ENCODE measurements at regions not wholly inside any gene's neighbourhood (a gene's known extent, or its start where the extent isn't known, plus 50 kb on each side); places are given as distances from the start of the nearest gene placed in this dataset.

GRCh38 chr5:99639905-99640304 lies 711.1 kb upstream of the CHD1 start:
- intact Hi-C loops (cut with micrococcal nuclease; ENCODE audit: unreplicated experiment): no loop called here
- CTCF ChIA-PET (ENCODE audit: unreplicated experiment): no interaction called here

GRCh38 chr5:99636663-99637062 lies 707.9 kb upstream of the CHD1 start:
- Histone ChIP-seq H4K20me1 (ENCODE audit: insufficient read depth, low read length) (no peaks in the 10 kb centered on the region), H3K4me3 (ENCODE audit: low read depth, low read length, poor library complexity, severe bottlenecking) (no peak overlapping the region), H3K9me2 (ENCODE audit: insufficient read depth, low read length) (no peaks in the 10 kb centered on the region), H3K79me2 (ENCODE audit: insufficient read depth, low read depth, low read length) (no peaks in the 10 kb centered on the region), H2AFZ (ENCODE audit: low read length) (no peak overlapping the region), H3K27ac (ENCODE audit: low read depth, low read length, poor library complexity, severe bottlenecking) (no peak overlapping the region), H3K4me1 (ENCODE audit: insufficient read depth, low read length, poor library complexity, severe bottlenecking) (no peaks in the 10 kb centered on the region), H3K4me2 (ENCODE audit: low read length) (no peak overlapping the region), H3K9me3 (ENCODE audit: low read length) (no peaks in the 10 kb centered on the region), H3K36me3 (ENCODE audit: insufficient read depth, low read length) (no peaks in the 10 kb centered on the region)
- ChIA-PET POLR2A (no interaction called here), CTCF (ENCODE audit: unreplicated experiment) (no interaction called here)
- no TSS peak for BruUV-seq (replicated peaks)
- intact Hi-C loops (cut with micrococcal nuclease; ENCODE audit: unreplicated experiment): no loop called here
- no peak for DNase-seq (ENCODE audit: low spot score)
- TF ChIP-seq CTCF (conservative IDR thresholded peaks at IDR 0.05; ENCODE audit: low read length) (no peak), EZH2phosphoT487 (IDR thresholded peaks at IDR 0.05; ENCODE audit: borderline replicate concordance, low read depth, low read length) (no peak)

More at GRCh38 chr5:99639905-99640304, 711.1 kb upstream of the CHD1 start:
- no peak for DNase-seq (ENCODE audit: low spot score)
- TF ChIP-seq EZH2phosphoT487 (IDR thresholded peaks at IDR 0.05; ENCODE audit: borderline replicate concordance, low read depth, low read length): no peak
- no peak for TF ChIP-seq CTCF (conservative IDR thresholded peaks at IDR 0.05; ENCODE audit: low read length)
- Histone ChIP-seq H4K20me1 (ENCODE audit: insufficient read depth, low read length) (no peaks in the 10 kb centered on the region), H2AFZ (ENCODE audit: low read length) (no peak overlapping the region), H3K4me2 (ENCODE audit: low read length) (no peak overlapping the region), H3K9me2 (ENCODE audit: insufficient read depth, low read length) (no peaks in the 10 kb centered on the region), H3K79me2 (ENCODE audit: insufficient read depth, low read depth, low read length) (no peaks in the 10 kb centered on the region), H3K27ac (ENCODE audit: low read depth, low read length, poor library complexity, severe bottlenecking) (no peak overlapping the region), H3K4me1 (ENCODE audit: insufficient read depth, low read length, poor library complexity, severe bottlenecking) (no peaks in the 10 kb centered on the region), H3K9me3 (ENCODE audit: low read length) (no peaks in the 10 kb centered on the region), H3K36me3 (ENCODE audit: insufficient read depth, low read length) (no peaks in the 10 kb centered on the region), H3K4me3 (ENCODE audit: low read depth, low read length, poor library complexity, severe bottlenecking) (no peak overlapping the region)
- no TSS peak for BruUV-seq (replicated peaks)
- POLR2A ChIA-PET: interaction anchor here (0.7 kb wide), 1 partner anchor 531 kb away, joined by 3 read pairs; no protein-coding TSS in a partner anchor

DNA sequence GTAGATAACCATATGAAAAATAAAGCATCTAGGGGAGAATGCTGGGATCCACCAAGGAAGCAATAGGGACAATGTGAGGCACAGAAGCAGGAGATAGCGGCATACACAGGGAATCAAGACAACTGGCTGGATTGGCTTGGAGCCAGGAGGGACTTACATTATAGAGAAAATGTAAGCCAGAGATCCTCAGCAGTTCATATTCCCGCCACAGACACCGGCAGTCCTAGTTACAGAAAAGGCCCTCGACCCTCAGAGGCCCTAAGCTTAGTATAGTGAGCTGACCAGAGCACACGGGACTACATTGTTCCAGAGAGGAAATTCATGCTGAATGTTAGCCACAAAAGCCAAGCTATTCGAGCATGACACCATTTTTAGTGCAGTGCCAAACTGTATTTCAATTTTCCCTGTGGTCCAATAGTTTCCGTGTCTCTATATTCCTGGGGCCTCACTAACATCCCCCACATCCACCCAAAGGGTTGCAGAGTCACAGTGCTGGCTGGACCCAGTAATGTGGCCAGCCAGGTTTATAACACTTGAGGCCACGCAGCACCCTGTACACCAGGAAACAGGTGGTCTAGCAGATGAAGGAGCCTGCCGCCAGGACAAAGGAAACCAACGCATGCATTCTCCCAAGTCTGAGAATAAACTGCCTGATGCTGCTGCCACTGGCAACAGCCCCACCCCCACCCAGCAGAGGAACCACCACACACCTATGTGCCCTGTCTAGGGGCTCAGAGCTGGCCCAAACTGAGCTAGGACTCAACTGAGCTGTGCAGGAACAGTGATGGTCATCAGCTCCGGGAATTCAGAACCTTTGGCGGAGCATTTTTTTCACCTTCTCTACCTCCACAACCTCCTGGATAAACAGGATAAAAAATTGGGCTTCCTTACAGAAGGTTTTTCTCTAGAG lies 693.2 kb upstream of the CHD1 start:
- Histone ChIP-seq H3K9me3 (ENCODE audit: low read length) (no peaks in the 10 kb centered on the region), H2AFZ (ENCODE audit: low read length) (no peak overlapping the region), H3K4me1 (ENCODE audit: insufficient read depth, low read length, poor library complexity, severe bottlenecking) (no peaks in the 10 kb centered on the region), H3K4me3 (ENCODE audit: low read depth, low read length, poor library complexity, severe bottlenecking) (no peak overlapping the region), H4K20me1 (ENCODE audit: insufficient read depth, low read length) (no peaks in the 10 kb centered on the region), H3K27ac (ENCODE audit: low read depth, low read length, poor library complexity, severe bottlenecking) (no peak overlapping the region), H3K36me3 (ENCODE audit: insufficient read depth, low read length) (no peaks in the 10 kb centered on the region), H3K4me2 (ENCODE audit: low read length) (no peak overlapping the region), H3K79me2 (ENCODE audit: insufficient read depth, low read depth, low read length) (no peaks in the 10 kb centered on the region), H3K9me2 (ENCODE audit: insufficient read depth, low read length) (no peaks in the 10 kb centered on the region)
- no TSS peak for BruUV-seq (replicated peaks)
- intact Hi-C loops (cut with micrococcal nuclease; ENCODE audit: unreplicated experiment): no loop called here
- ChIA-PET POLR2A (no interaction called here), CTCF (ENCODE audit: unreplicated experiment) (interaction anchor here (0.6 kb wide), 1 partner anchor 64 kb away, joined by 3 read pairs; no protein-coding TSS in a partner anchor)
- TF ChIP-seq EZH2phosphoT487 (IDR thresholded peaks at IDR 0.05; ENCODE audit: borderline replicate concordance, low read depth, low read length): no peak
- no peak for TF ChIP-seq CTCF (conservative IDR thresholded peaks at IDR 0.05; ENCODE audit: low read length)
- no peak for DNase-seq (ENCODE audit: low spot score)
